ENCODE measurements at regions not wholly inside any gene's neighbourhood (a gene's known extent, or its start where the extent isn't known, plus 50 kb on each side); places are given as distances from the start of the nearest gene placed in this dataset.

- TF ChIP-seq CTCF (IDR thresholded peaks at IDR 0.05; ENCODE audit: borderline replicate concordance, insufficient read depth, low read depth, low read length), result no peak
- no peak overlapping the region for H3K4me3 ChIP-seq (ENCODE audit: low read depth, low read length)
Measured at GRCh38 chr4:45701621-45702020, 422.2 kb downstream of the GABRG1 start.

- H3K4me3 ChIP-seq (ENCODE audit: low read depth, low read length), result no peak overlapping the region
- no peak for TF ChIP-seq CTCF (IDR thresholded peaks at IDR 0.05; ENCODE audit: borderline replicate concordance, insufficient read depth, low read depth, low read length)
Measured at GRCh38 chr4:45693746-45694145, 430.1 kb downstream of the GABRG1 start.

- H3K4me3 ChIP-seq (ENCODE audit: low read depth, low read length), result no peak overlapping the region
Measured at GRCh38 chr4:45692131-45692735, 431.6 kb downstream of the GABRG1 start.

GRCh38 chr4:45688341-45688740 is 435.5 kb downstream of the GABRG1 start:
- H3K4me3 ChIP-seq (ENCODE audit: low read depth, low read length), result no peak overlapping the region
- TF ChIP-seq CTCF (IDR thresholded peaks at IDR 0.05; ENCODE audit: borderline replicate concordance, insufficient read depth, low read depth, low read length), result no peak

More at GRCh38 chr4:45692131-45692735, 431.6 kb downstream of the GABRG1 start:
- TF ChIP-seq CTCF (IDR thresholded peaks at IDR 0.05; ENCODE audit: borderline replicate concordance, insufficient read depth, low read depth, low read length), result no peak

GRCh38 chr4:45679411-45679810 is 444.4 kb downstream of the GABRG1 start:
- no peak for TF ChIP-seq CTCF (IDR thresholded peaks at IDR 0.05; ENCODE audit: borderline replicate concordance, insufficient read depth, low read depth, low read length)
- H3K4me3 ChIP-seq (ENCODE audit: low read depth, low read length), result no peak overlapping the region

GRCh38 chr4:45668128-45668527 is 455.7 kb downstream of the GABRG1 start:
- no peak for TF ChIP-seq CTCF (IDR thresholded peaks at IDR 0.05; ENCODE audit: borderline replicate concordance, insufficient read depth, low read depth, low read length)
- H3K4me3 ChIP-seq (ENCODE audit: low read depth, low read length), result no peak overlapping the region

GRCh38 chr4:45663628-45664081 is 460.2 kb downstream of the GABRG1 start:
- H3K4me3 ChIP-seq (ENCODE audit: low read depth, low read length), result no peak overlapping the region
- no peak for TF ChIP-seq CTCF (IDR thresholded peaks at IDR 0.05; ENCODE audit: borderline replicate concordance, insufficient read depth, low read depth, low read length)
